ENCODE measurements at regions not wholly inside any gene's neighbourhood (a gene's known extent, or its start where the extent isn't known, plus 50 kb on each side); places are given as distances from the start of the nearest gene placed in this dataset.

GRCh38 chr1:143718021-143718420 lies 253.8 kb downstream of the FAM72C start:
- H3K9me2 ChIP-seq, result no peaks in the 10 kb centered on the region
- TF ChIP-seq EP300 (IDR thresholded peaks at IDR 0.05; ENCODE audit: borderline replicate concordance in 1 of 2, low read depth in 1 of 2, low read length in 1 of 2) (no peak), ZBTB33 (IDR thresholded peaks at IDR 0.05; ENCODE audit: borderline replicate concordance, low read depth) (no peak), SIN3A (IDR thresholded peaks at IDR 0.05; ENCODE audit: borderline replicate concordance, low read depth, low read length) (no peak), NRF1 (IDR thresholded peaks at IDR 0.05; ENCODE audit: low read depth, low read length) (no peak), TCF12 (IDR thresholded peaks at IDR 0.05) (no peak), FOXJ3 (CRISPR knock-in tag; IDR thresholded peaks at IDR 0.05) (no peak), EZH2phosphoT487 (IDR thresholded peaks at IDR 0.05; ENCODE audit: borderline replicate concordance, low read depth) (no peak), USF1 (IDR thresholded peaks at IDR 0.05; ENCODE audit: borderline replicate concordance, low read depth) (no peak), SMC3 (IDR thresholded peaks at IDR 0.05; ENCODE audit: low read depth, low read length) (no peak), USF2 (IDR thresholded peaks at IDR 0.05; ENCODE audit: borderline replicate concordance, low read depth, low read length) (no peak), PBX3 (IDR thresholded peaks at IDR 0.05) (no peak), RFX5 (IDR thresholded peaks at IDR 0.05; ENCODE audit: low read length) (no peak), CHD2 (IDR thresholded peaks at IDR 0.05; ENCODE audit: low read length, partially characterized antibody) (no peak), POLR2AphosphoS5 (IDR thresholded peaks at IDR 0.05; ENCODE audit: low read depth, low read length) (no peak), MXI1 (IDR thresholded peaks at IDR 0.05; ENCODE audit: low read depth, low read length) (no peak), CTCF (IDR thresholded peaks at IDR 0.05) (no peak), RCOR1 (IDR thresholded peaks at IDR 0.05; ENCODE audit: low read length) (no peak), MAX (IDR thresholded peaks at IDR 0.05; ENCODE audit: low read depth) (no peak), GABPA (IDR thresholded peaks at IDR 0.05; ENCODE audit: low read depth) (no peak)
- H3K79me2 ChIP-seq (ENCODE audit: insufficient read depth), result no peaks in the 10 kb centered on the region
- no peaks in the 10 kb centered on the region for H3K9me3 ChIP-seq
- peaks cover 46% of the 10 kb centered on the region; the same call in 1 of the 2 replicates for H3K27me3 ChIP-seq (ENCODE audit: insufficient read depth)
- H3K4me2 ChIP-seq, result no peak overlapping the region
- H3K9ac ChIP-seq, result no peak overlapping the region
- no peak overlapping the region for H3K4me3 ChIP-seq (ENCODE audit: low read depth in 2 of 2, low read length in 1 of 2)
- no peaks in the 10 kb centered on the region for H3F3A ChIP-seq (replicated peaks; ENCODE audit: insufficient read depth)
- no peak for DNase-seq
- WGBS (ENCODE audit: low lambda C conversion rate), result 14% methylated on average over 16 of the region's 16 CpGs
- no peaks in the 10 kb centered on the region; a peak in 1 of 4 replicates for H3K4me1 ChIP-seq (ENCODE audit: control insufficient read depth in 1 of 2, insufficient read depth in 2 of 2, low read depth in 1 of 2, low read length in 1 of 2)
- no peaks in the 10 kb centered on the region for H4K20me1 ChIP-seq (ENCODE audit: insufficient read depth)
- H3K27ac ChIP-seq (ENCODE audit: low read depth in 2 of 2, low read length in 1 of 2), result no peak overlapping the region
- CTCF ChIA-PET, result no interaction called here
- no peaks in the 10 kb centered on the region for H3K36me3 ChIP-seq (replicated peaks in 1 of 2; ENCODE audit: control insufficient read depth in 1 of 2, insufficient read depth in 2 of 2, low read length in 1 of 2)
- H2AFZ ChIP-seq (ENCODE audit: low read depth), result no peak overlapping the region
- POLR2A ChIA-PET, result no interaction called here
